HL-60/S4 (cell line): ENCODE measurements at regions not wholly inside any gene's neighbourhood (a gene's known extent, or its start where the extent isn't known, plus 50 kb on each side); places are given as distances from the start of the nearest gene placed in this dataset.

Experiments
- in situ Hi-C: fragments of 300-500 bp; cut with MboI; formaldehyde crosslinking; loops from 2 replicates; pipeline ENCODE4 v1.14.3; 2022; ENCODE audit warnings: low sequenced_read_pairs

DNA sequence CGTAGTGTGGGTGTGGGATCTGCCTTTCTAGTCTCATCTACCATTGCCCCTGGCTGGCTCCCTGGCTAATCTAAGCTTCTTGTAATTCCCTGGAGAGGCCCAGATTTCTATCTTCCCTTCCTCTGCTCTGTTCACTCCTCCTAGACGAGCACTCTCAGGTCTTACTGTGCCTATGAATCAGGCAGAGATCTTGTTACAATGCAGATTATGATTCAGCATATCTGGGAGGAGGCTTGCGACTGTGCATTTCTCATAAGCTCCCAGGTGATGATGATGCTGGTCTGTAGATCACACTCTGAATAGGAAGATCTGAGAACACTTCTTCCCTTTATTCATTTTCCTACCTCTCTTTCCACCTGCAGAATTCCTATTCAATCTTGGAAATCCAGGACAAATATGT lies 200.1 kb downstream of the CBLN1 start:
- in situ Hi-C loops: no loop called here

DNA sequence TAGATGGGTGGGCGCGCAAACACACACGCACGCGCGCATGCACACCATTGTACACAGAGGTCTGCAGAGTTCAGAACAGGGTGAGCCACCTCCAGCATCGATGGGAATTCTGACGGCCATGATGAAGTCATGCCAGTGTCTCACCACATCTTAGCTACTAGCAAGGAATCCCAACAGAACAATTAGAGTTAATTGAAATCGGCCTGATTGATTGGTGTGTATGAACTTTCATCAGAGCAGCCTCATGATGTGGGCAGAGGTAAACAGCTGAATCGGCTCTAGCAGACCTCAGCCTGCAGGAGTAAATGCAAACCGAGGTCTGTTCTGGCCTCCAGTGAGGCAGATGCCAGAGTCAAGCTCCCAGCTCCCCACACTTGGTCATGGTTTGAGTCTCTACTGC lies 200.6 kb downstream of the CBLN1 start:
- in situ Hi-C loops: no loop called here

DNA sequence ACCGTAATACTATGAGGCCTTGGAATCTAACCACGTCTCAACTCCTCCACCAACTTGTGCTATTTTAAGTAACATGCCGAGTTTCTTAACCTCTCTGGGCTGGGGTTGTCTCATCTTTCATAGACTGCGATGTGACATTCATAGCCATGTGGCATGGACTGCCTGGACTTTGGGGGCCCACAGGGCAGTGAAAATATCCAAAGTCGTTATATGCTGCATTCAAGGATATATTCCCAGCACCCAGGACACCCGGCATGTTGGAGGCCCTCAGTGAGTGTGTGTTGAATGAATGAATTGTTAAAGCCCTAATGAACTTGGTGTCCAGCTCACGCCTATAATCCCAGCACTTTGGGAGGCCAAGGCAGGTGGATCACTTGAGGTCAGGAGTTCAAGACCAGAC lies 203.1 kb downstream of the CBLN1 start:
- in situ Hi-C loops: no loop called here

DNA sequence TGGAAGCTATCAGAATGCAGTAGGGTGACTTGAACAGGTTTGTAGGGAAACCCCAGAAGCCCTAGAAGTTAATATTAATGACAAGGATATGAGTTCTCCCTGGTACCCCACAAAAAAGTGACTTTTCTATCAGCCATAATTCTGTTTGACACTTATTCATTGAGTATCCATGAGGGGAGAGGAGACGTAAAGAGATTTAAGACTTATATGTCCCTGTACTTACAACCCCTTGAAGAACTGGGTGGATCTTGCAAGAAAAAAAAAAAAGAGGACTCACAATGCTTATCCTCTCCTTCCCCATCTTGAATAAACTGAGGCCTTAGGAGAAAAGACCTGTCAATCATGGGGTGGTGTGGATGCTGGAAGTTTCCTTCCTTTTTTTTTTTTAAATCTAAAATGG lies 203.5 kb downstream of the CBLN1 start:
- in situ Hi-C loops: no loop called here

DNA sequence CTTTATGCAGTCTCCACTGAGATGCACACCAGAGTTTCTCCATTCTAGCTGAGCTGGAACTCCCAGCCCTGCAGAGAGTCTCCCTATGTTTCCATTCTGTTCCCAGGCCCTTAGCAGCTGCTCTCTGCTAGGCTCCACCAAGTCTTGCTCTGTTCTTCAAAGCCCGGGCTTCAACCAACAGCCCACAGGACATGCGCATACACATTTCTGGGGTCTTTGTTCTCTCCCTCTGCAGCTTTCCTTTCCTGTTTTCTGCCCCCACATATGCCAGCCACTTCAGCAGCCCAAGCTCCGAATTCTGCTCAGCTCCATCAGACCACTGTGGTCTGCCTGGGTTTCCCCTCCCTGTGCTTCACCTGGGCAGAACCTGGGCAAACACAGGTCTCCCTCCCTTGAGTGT lies 205.9 kb downstream of the CBLN1 start:
- in situ Hi-C loops: no loop called here

DNA sequence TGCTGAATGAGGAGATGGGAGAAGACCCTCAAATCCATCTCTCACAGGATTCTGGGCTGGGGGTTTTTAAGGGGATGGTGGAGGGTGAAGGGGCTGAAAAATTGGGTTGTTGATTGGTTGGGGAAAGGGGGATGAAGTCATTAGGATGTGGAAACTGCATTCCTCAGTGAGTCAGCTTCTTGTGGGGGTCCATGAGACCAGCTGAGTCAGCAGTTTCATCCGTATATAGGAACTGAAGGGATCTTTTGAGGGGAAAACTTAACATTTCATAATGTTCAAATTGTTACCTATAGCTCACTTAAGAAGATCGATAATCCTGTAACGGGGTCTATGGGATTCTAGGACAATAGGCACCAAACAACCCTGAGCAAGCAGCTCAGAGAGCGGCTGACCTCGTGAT lies 213.4 kb downstream of the CBLN1 start:
- in situ Hi-C loops: no loop called here

DNA sequence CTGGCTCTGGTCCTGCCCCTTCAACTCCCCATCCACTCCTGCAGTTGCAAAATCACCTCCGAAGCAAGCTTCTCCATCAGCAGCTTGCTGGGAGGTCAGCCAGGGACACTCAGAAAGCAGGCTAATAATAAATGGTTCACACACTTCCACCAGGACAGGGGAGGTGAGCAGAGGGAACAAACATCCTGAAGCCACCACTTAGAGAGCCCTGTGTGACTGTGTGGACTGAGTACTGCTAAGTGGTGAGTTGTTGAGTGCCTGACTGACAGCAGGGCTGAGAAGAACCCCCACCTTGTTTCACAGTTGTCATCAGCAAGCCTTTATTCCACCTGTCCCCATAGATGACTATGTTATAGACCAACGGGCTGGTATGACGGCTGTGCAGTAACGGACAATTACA lies 213.9 kb downstream of the CBLN1 start:
- in situ Hi-C loops: no loop called here

DNA sequence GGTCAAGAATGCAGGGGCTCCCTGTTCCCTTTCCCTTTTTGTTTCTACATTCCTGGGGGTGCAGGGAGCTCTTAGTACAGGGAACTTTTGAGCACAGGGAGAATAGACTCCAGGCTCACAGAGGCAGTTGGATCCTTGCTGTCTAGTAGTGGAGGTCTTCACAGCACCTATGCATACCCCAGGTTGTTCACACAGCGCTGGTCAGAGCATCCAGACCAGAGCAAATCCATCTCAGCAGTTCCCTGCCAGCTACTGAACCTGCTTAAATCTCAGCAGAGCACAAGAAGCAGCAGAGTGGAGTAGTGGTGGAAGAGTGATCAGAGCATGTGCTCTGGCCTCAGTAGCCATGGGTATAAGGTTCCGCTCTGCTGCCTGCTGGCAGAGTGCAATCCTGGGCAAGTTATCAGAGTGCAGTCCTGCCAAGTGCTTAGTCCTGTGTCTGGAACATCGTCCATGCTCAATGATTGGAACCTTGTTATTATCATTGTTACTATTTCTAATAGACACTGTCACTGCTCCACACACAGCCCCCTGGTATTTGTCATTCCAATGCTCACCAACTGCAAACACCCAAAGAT lies 220.4 kb downstream of the CBLN1 start:
- in situ Hi-C loops: no loop called here

DNA sequence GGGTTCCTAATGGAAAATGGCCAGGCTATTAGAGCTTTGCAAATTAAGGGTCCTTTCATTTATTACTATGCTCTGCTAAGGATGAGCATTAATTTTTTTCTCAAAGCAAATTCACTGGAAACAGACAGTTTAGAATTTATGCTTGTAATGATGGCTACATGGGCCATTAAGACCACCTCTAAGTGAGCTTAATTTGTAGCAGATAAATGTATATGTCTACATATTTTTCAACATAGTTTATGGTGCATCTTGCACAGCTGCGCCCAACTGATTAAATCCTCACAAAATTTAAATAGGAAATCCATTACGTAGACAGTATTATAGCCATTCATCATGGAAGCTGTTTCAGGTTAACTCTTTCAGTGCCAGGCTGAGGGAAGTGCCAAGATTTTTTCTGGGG lies 220.9 kb downstream of the CBLN1 start:
- in situ Hi-C loops: no loop called here

DNA sequence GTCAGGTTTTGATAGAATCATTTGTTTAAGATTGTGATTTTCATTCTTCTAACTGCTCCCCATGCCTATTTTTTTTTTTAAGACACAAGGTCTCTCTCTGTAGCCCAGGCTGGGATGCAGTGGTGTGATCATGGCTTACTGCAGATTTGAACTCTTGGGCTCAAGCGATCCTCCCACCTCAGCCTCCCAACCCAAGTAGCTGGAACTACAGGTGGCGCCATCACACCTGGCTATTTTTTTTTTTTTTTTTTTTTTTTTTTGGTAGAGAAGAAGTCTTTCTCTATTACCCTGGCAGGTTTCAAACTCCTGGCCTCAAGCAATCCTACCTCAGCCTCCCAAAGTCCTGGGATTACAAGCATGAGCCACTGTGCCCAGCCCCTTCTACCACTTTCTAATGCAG lies 223.3 kb downstream of the CBLN1 start:
- in situ Hi-C loops: no loop called here

DNA sequence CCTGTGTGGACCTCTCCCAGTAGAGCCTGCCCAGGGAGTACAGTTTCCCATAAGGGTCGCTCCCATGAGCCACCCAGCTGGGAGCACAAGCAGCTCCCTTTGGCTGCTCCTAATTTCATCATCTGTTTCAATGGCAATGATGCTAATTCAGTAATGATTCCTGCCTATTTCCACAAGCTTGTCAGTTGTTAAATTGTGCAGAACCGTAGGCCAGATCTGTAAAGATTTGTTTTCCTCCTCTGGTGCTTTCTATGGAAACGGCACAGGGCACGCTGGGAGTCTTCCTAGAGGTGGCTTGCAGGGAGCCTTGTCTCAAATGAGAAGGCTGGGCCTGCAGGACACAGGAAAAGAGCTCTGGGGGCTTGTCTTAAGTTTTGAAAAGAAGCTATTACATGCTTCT lies 223.7 kb downstream of the CBLN1 start:
- in situ Hi-C loops: no loop called here

DNA sequence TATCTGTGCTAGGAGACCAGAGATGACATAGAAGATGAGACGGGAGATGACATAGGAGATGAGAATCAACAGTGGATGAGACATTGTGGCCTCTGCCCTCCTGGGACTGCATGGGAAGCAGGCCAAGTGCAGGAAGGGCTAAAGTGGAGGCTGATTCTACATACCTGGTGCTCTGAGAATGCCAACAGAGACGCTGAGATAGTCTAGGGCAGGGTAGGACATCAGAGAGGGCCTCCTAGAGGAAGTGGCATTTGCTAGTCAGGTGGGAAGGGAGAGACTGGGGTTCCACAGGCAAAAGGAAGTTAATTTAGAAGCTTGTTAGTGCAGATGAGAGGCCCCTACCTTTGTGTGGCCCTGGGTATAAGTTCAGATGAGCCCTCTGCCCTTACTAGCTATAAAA lies 224.2 kb downstream of the CBLN1 start:
- in situ Hi-C loops: no loop called here

DNA sequence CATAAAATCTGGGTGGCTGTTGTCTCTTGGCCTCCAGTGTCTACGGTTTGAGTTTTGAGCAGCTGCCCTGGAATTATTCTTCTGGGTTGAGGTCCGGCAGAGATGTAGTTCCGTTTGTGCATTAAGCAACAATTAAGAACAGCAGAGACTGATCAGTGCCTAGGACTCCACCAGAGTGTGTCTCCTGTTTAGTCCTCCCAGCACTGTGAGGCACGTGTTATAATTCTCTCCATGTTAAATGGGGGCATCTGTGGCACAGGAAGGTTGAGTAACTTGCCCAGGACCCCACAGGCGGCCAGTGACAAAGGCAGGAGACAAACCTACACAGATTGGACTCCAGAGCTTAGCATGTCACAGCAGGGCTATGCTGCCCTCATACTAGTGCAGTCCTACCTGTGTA lies 225.1 kb downstream of the CBLN1 start:
- in situ Hi-C loops: no loop called here

DNA sequence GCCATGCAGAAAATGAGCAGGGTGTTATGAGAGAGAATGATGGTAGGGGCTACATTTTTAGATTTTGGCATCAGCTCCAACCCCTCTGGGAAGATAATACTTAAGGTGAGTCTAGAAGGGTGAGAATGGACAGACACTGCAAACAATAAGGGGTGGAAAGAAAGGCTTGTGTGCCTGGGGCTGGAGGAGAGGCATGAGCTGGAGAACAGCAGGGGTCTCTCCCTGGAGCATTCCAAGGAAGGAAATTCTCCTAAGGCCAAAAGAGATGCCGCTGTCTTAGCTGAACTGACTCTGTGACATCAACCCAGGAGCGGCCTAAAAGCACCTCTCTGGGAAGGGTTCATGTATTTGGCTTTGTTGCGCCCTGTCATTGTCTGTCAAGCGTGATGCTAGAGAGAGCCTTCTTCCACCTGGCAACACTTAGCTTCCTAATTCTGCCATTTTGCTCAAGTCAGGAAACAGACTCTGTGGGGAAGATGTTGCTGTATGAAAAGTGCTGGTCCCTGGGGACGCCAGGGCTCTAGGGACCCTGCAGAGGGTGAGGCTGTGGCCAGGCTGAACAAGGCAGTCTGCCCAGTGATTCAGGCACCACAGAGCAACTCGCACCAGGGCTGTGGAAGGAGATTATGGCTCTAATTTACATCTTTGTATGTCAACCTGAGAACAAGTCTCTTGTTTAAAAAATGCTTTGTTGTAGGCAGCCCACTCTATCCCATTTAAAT lies 225.7 kb downstream of the CBLN1 start:
- in situ Hi-C loops: no loop called here

DNA sequence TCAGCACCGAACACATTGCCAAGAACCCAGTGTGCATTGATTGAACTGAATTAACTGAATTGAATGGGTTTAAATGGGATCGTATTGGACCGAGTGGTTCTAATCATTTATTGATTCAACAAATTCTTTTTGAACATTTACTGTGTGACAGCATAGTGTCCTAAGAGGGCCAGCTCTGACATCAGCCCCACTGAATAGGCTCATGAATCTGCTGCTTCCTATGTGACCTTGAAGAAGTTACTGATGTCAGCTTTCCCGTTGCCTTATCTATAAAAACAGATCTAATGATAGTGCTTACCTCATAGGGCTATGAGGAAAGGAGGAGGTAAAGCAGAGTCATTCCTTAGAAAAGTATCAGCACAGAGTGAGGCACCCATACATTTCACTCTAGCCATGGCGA lies 226.3 kb downstream of the CBLN1 start:
- in situ Hi-C loops: no loop called here

DNA sequence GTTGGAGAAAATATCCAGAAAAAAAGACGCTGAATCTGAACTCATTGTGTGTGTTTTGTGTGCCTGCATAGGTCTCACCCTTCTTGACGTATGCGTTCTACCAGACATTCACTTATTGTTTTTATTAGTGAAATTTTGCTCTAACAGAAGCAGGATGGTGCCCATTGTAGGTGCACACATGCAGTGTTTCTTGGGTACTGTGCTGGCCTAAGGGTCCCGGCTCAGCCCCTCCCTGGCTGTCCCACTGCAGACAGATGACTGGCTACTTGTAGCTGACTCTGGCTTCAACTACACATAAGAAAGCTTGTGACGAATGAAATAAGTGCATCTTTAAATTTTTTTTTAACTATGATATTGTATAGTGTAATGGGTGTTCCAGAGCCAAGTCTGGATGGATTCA lies 227.0 kb downstream of the CBLN1 start:
- in situ Hi-C loops: no loop called here

DNA sequence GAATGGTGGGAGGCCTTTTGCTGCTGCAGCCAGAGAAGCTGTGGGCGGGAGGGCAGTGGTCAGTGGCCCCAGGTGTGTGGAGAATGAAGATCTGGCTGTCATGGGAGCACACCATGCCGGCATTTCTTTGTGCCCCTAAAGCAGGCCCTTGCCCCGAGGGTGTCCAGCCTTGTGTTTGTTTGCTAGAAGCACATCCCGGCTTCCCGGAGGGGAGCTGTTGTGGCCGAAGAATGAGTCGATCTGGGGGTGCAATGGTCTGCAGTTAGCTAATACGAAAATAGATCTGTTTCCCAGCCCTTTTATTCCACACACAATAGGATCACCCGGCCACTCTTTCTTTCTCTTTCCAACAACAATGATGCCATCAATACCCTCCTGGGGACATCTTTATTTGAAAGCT lies 228.8 kb downstream of the CBLN1 start:
- in situ Hi-C loops: no loop called here

DNA sequence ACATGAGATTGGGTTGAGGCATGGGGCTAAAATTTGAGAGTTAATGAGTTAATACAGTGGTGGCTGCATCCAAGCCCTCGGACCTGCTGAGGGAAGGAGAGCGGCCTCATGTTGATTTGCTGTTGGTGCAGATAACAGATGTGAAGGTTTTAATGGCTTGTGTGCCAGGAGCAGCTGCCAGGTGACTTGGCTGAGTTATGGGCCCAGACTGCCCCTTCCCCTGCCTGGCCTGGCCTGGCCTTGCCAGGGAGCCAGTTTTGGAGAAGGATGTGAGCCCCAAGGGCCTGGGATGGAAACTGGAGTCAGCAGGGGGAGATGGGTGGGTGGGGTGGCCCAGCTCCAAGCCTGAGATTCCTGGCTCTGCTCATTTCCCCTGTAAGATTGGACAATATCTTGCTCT lies 230.1 kb downstream of the CBLN1 start:
- in situ Hi-C loops: no loop called here

DNA sequence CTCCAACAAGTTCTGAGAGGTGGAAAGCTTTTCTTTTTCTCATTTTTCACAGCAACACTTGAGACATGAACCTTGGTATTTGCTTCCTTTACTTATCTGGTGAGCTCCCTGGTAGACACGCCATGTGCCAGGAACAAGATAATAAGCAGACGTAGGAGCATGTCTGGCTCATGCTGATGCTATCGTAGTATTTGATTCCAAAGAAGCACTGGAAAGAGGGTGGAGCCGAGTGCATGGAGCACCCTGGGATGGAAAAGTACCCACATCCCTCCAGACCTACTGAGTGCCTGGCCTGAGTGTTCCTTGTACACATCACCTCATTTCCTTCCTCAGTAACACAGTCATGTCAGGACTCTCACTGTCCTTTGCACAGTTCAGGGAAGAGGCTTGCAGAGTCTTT lies 231.0 kb downstream of the CBLN1 start:
- in situ Hi-C loops: no loop called here

DNA sequence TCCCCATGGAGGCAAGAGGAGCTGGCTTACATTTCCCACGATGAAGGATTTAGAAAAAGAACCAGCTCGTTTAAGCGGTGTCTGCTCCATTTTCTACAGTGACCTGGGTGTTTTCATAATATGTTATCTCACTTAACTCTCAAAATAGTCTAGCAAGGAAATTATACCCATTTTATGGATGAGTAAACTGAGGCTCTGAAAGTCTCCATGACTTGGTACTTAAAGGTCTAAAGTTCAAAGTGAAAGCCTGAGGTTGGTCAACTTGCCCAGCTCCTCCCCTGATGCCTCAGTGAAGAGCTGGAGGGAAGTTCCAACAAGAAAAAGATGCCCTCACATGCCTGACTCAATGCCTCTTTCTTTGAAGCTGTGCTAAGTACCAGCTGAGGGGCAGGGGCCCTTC lies 232.0 kb downstream of the CBLN1 start:
- in situ Hi-C loops: no loop called here

DNA sequence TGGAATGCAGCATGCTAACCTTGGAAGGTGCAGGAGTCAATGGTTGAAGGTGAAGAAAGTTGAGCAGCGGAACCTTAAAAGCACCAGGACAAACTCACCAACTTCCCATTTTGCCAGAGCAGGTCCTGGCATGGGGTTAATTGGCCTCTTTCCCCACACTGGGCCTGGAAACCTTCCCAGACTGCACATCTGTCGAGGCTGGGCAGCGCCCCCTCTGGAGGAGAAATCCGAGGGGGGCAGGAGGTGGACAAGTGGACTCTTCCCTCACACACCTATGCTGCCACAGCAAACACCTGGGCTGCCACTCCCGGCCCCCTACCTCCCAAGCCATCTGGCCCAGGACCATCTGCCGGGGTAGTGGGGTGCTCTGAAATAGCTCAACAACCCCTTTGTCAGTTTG lies 232.4 kb downstream of the CBLN1 start:
- in situ Hi-C loops: no loop called here

DNA sequence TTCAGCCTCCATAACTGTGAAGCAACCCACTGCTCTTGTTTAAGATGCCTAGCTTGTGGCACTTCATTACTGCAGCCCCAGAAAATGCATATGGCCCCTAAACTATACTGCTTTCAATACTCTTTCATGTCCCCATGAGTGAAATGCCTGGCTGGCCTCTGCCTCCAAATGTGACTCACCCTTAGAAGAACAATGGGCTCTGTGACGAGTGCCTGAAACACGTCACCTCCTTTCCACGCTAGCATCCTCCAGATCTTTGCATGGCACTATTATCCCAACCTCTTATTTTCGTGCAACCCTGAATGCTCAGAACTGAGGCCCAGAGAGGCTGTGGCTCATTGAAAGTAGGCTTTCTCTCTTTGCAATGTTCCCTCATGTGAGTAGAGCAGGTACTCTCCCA lies 233.1 kb downstream of the CBLN1 start:
- in situ Hi-C loops: no loop called here

DNA sequence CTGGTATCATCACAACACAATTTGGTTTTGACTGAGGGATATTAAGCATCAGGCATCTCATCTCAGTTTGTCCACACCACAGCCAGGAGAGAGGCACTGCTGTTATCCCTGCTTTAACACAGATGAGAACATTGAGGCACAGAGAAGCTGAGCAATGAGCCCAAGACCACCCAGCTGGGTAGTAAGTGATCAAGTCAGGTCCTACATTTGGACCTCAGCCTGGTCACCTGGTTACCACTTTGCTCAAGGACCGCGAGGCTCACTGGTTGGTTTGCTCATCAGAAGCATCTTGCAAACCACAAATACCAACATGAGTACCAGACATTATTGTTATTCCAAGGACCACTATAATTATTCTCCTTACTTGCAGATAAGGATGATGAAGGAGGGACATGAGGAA lies 245.5 kb downstream of the CBLN1 start:
- in situ Hi-C loops: no loop called here
